Neural cell (in vitro differentiated cells): ENCODE measurements at regions not wholly inside any gene's neighbourhood (a gene's known extent, or its start where the extent isn't known, plus 50 kb on each side); places are given as distances from the start of the nearest gene placed in this dataset.

Experiments used
- H2AFZ ChIP-seq: fragments of 200-600, 300-800 bp; sonication (generic), shearing (Covaris generic); 2 replicates; pipeline ENCODE4 v1.6.0; 2014; ENCODE audit warnings: low read depth, mild to moderate bottlenecking, antibody characterized with exemption, low read length, moderate library complexity
- H3F3A ChIP-seq: fragments of 200-600 bp; shearing (Covaris generic); 2 replicates; pipeline ENCODE4 v1.6.1; 2016; ENCODE audit warnings: mild to moderate bottlenecking, moderate library complexity, mixed read lengths, antibody characterized with exemption, low read length; ENCODE audit not compliant: insufficient read depth, poor library complexity, severe bottlenecking
- H3K27ac ChIP-seq: fragments of 200-600, 300-800 bp; sonication (generic), shearing (Covaris generic); 2 replicates; pipeline ENCODE4 v1.5.1; 2014; ENCODE audit warnings: mild to moderate bottlenecking, low read length, moderate library complexity
- H3K27me3 ChIP-seq: fragments of 300-800, 200-600 bp; sonication (generic), shearing (Covaris generic); 2 replicates; pipeline ENCODE4 v1.6.0; 2014; ENCODE audit warnings: mild to moderate bottlenecking, low read depth, low read length, moderate library complexity; ENCODE audit not compliant: insufficient read depth
- H3K36me3 ChIP-seq: fragments of 300-800, 200-600 bp; sonication (generic), shearing (Covaris generic); 2 replicates; pipeline ENCODE4 v1.5.1; 2014; ENCODE audit warnings: mild to moderate bottlenecking, antibody characterized with exemption, low read length, moderate library complexity; ENCODE audit not compliant: insufficient read depth
- H3K4me2 ChIP-seq: fragments of 300-800, 200-600 bp; sonication (generic), shearing (Covaris generic); 2 replicates; pipeline ENCODE4 v1.6.0; 2014; ENCODE audit warnings: mild to moderate bottlenecking, low read length
- H3K4me3 ChIP-seq: fragments of 300-800, 200-600 bp; sonication (generic), shearing (Covaris generic); 2 replicates; pipeline ENCODE4 v1.5.1; 2014; ENCODE audit warnings: mild to moderate bottlenecking, low read length, moderate library complexity
- H3K79me2 ChIP-seq: fragments of 200-600 bp; shearing (Covaris generic); replicated peaks from 2 replicates; pipeline ENCODE4 v1.6.0; 2014; ENCODE audit warnings: mild to moderate bottlenecking, low read length, moderate library complexity; ENCODE audit not compliant: insufficient read depth
- H3K9ac ChIP-seq: fragments of 300-800, 200-600 bp; sonication (generic), shearing (Covaris generic); 2 replicates; pipeline ENCODE4 v1.6.1; 2016; ENCODE audit warnings: mild to moderate bottlenecking, low read length, mixed read lengths
- H3K9me2 ChIP-seq: fragments of 200-600 bp; shearing (Covaris generic); 2 replicates; pipeline ENCODE4 v1.6.1; 2016; ENCODE audit warnings: mild to moderate bottlenecking, low read length, mixed read lengths; ENCODE audit not compliant: insufficient read depth
- H3K9me3 ChIP-seq: fragments of 200-600, 300-800 bp; sonication (generic), shearing (Covaris generic); 2 replicates; pipeline ENCODE4 v1.6.1; 2016; ENCODE audit warnings: mild to moderate bottlenecking, mixed run types, low read length, moderate library complexity, mixed read lengths
- H4K20me1 ChIP-seq: fragments of 200-600 bp; shearing (Covaris generic); 2 replicates; pipeline ENCODE4 v1.6.1; 2016; ENCODE audit warnings: mild to moderate bottlenecking, mixed run types; ENCODE audit not compliant: insufficient read depth
- EP300 ChIP-seq: fragments of 450-650 bp; conservative IDR thresholded peaks from 2 replicates; pipeline ENCODE4 v1.6.1; 2014; ENCODE audit warnings: antibody characterized with exemption, mild to moderate bottlenecking, moderate library complexity; ENCODE audit not compliant: poor library complexity, severe bottlenecking
- EZH2 ChIP-seq: fragments of 200-600, 300-800 bp; shearing (Covaris generic), sonication (generic); IDR thresholded peaks from 2 replicates; pipeline ENCODE4 v1.6.1; 2014; ENCODE audit warnings: antibody characterized with exemption, low read length, borderline replicate concordance, mild to moderate bottlenecking; ENCODE audit not compliant: insufficient read depth, poor library complexity, severe bottlenecking
- MXI1 ChIP-seq: fragments of 450-650 bp; conservative IDR thresholded peaks from 2 replicates; pipeline ENCODE4 v1.6.1; 2014; ENCODE audit warnings: antibody characterized with exemption, mild to moderate bottlenecking; ENCODE audit not compliant: poor library complexity, severe bottlenecking
- POLR2AphosphoS5 ChIP-seq: IDR thresholded peaks from 2 replicates; pipeline ENCODE4 v1.6.1; 2012
- RAD21 ChIP-seq: fragments of 450-650 bp; conservative IDR thresholded peaks from 2 replicates; pipeline ENCODE4 v1.6.1; 2014; ENCODE audit warnings: antibody characterized with exemption, mild to moderate bottlenecking, moderate library complexity
- SMC3 ChIP-seq: fragments of 450-650 bp; conservative IDR thresholded peaks from 2 replicates; pipeline ENCODE4 v1.6.1; 2014; ENCODE audit warnings: antibody characterized with exemption, mild to moderate bottlenecking, moderate library complexity; ENCODE audit not compliant: poor library complexity
- TAF1 ChIP-seq: IDR thresholded peaks from 2 replicates; pipeline ENCODE4 v1.6.1; 2012; ENCODE audit warnings: low read depth
- TF ChIP-seq, protein P1 (sequence below): IDR thresholded peaks from 2 replicates; pipeline ENCODE4 v1.6.1; 2012; ENCODE audit warnings: borderline replicate concordance
- TF ChIP-seq, protein P2 (sequence below): fragments of 450-650 bp; IDR thresholded peaks from 2 replicates; pipeline ENCODE4 v1.5.1; 2014; ENCODE audit warnings: antibody characterized with exemption, mild to moderate bottlenecking, moderate library complexity; ENCODE audit not compliant: poor library complexity, severe bottlenecking

DNA sequence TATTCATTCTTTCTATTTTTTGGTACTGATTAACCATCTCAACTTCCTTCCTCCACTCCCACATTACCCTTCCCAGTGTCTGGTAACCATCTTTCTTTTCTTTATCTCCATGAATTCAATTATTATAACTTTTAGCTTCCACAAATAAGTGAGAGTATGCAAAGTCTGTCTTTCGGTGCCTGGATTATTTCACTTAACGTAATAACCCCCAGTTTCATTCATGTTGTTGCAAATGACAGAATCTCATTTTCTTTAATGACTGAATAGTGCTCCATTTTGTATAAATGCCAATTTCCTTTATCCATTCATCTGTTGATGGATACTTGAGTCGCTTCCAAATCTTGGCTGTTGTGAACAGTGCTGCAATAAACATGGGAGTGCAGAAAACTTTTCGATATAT is 940.4 kb downstream of the GLUD2 start:
- H3K4me2 ChIP-seq, result no peak overlapping the region
- no peaks in the 10 kb centered on the region for H3K9me2 ChIP-seq
- H3K36me3 ChIP-seq, result no peaks in the 10 kb centered on the region
- no peak overlapping the region for H3K9ac ChIP-seq
- H3K27ac ChIP-seq, result no peak overlapping the region
- no peaks in the 10 kb centered on the region for H3F3A ChIP-seq
- no peak overlapping the region for H2AFZ ChIP-seq
- H3K27me3 ChIP-seq, result no peaks in the 10 kb centered on the region
- H4K20me1 ChIP-seq, result no peaks in the 10 kb centered on the region
- no peaks in the 10 kb centered on the region for H3K79me2 ChIP-seq
- no peak for TF ChIP-seq POLR2AphosphoS5
- no peak for TF ChIP-seq TAF1
- TF ChIP-seq, protein P1, sequence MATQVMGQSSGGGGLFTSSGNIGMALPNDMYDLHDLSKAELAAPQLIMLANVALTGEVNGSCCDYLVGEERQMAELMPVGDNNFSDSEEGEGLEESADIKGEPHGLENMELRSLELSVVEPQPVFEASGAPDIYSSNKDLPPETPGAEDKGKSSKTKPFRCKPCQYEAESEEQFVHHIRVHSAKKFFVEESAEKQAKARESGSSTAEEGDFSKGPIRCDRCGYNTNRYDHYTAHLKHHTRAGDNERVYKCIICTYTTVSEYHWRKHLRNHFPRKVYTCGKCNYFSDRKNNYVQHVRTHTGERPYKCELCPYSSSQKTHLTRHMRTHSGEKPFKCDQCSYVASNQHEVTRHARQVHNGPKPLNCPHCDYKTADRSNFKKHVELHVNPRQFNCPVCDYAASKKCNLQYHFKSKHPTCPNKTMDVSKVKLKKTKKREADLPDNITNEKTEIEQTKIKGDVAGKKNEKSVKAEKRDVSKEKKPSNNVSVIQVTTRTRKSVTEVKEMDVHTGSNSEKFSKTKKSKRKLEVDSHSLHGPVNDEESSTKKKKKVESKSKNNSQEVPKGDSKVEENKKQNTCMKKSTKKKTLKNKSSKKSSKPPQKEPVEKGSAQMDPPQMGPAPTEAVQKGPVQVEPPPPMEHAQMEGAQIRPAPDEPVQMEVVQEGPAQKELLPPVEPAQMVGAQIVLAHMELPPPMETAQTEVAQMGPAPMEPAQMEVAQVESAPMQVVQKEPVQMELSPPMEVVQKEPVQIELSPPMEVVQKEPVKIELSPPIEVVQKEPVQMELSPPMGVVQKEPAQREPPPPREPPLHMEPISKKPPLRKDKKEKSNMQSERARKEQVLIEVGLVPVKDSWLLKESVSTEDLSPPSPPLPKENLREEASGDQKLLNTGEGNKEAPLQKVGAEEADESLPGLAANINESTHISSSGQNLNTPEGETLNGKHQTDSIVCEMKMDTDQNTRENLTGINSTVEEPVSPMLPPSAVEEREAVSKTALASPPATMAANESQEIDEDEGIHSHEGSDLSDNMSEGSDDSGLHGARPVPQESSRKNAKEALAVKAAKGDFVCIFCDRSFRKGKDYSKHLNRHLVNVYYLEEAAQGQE, result no peak
- TF ChIP-seq EP300, result no peak
- no peak for TF ChIP-seq EZH2
- TF ChIP-seq SMC3, result no peak
- no peak for TF ChIP-seq MXI1
- no peak for TF ChIP-seq RAD21
- TF ChIP-seq, protein P2, sequence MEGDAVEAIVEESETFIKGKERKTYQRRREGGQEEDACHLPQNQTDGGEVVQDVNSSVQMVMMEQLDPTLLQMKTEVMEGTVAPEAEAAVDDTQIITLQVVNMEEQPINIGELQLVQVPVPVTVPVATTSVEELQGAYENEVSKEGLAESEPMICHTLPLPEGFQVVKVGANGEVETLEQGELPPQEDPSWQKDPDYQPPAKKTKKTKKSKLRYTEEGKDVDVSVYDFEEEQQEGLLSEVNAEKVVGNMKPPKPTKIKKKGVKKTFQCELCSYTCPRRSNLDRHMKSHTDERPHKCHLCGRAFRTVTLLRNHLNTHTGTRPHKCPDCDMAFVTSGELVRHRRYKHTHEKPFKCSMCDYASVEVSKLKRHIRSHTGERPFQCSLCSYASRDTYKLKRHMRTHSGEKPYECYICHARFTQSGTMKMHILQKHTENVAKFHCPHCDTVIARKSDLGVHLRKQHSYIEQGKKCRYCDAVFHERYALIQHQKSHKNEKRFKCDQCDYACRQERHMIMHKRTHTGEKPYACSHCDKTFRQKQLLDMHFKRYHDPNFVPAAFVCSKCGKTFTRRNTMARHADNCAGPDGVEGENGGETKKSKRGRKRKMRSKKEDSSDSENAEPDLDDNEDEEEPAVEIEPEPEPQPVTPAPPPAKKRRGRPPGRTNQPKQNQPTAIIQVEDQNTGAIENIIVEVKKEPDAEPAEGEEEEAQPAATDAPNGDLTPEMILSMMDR, result no peak
- H3K9me3 ChIP-seq, result no peaks in the 10 kb centered on the region
- no peak overlapping the region for H3K4me3 ChIP-seq

DNA sequence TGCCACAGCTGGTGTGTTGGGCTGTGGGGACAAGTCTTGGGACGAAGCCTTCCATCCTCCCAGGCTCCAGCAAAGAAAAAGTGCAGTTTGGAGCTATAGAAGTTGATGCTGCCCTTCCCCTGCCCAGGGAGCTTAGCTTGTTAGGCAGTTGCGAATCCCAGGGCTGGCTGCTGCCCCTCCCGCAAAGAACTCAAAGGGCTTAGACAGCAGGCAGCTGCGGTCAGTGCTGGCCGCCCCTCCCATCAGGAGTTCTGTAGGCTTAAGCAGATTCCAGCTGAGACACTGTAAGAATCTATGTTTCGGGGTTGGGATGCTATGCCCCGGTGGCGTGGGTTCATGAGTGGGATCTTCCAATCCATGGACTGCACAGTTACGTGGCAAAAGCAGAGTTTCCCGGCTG is 956.7 kb downstream of the GLUD2 start:
- Histone ChIP-seq H4K20me1 (no peaks in the 10 kb centered on the region), H2AFZ (no peak overlapping the region), H3K4me2 (no peak overlapping the region), H3K9ac (no peak overlapping the region), H3K4me3 (no peak overlapping the region), H3K9me2 (no peaks in the 10 kb centered on the region), H3K79me2 (no peaks in the 10 kb centered on the region), H3K36me3 (no peaks in the 10 kb centered on the region), H3K9me3 (no peaks in the 10 kb centered on the region), H3K27me3 (no peaks in the 10 kb centered on the region), H3F3A (no peaks in the 10 kb centered on the region), H3K27ac (no peak overlapping the region)
- no peak for TF ChIP-seq POLR2AphosphoS5
- TF ChIP-seq MXI1, result no peak
- TF ChIP-seq EP300, result no peak
- TF ChIP-seq, protein P2, result no peak
- no peak for TF ChIP-seq SMC3
- no peak for TF ChIP-seq TAF1
- TF ChIP-seq RAD21, result no peak
- TF ChIP-seq EZH2, result no peak
- TF ChIP-seq, protein P1, result no peak
